ENCODE measurements at regions not wholly inside any gene's neighbourhood (a gene's known extent, or its start where the extent isn't known, plus 50 kb on each side); places are given as distances from the start of the nearest gene placed in this dataset.

GRCh38 chr2:67246791-67247190 lies 150.3 kb upstream of the ETAA1 start:
- no peak for DNase-seq

DNA sequence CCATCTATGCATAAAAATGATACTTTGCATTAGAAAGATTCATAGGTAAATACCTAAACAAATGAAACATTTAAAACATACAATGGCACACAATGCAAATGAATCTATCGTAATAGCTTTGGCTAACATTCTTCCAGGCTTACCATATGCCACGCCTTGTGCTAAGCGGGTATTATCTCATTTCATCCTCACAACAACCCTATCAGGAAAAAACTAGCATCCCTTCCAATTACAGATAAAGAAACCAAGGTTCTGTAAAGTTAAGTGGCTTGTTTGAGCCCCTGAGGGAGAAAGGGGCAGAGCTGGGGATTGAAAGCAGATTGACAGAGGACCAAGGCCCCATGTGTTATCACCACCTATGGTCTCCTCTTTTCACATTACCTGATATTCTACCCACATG lies 145.4 kb upstream of the ETAA1 start:
- DNase-seq, result no peak

DNA sequence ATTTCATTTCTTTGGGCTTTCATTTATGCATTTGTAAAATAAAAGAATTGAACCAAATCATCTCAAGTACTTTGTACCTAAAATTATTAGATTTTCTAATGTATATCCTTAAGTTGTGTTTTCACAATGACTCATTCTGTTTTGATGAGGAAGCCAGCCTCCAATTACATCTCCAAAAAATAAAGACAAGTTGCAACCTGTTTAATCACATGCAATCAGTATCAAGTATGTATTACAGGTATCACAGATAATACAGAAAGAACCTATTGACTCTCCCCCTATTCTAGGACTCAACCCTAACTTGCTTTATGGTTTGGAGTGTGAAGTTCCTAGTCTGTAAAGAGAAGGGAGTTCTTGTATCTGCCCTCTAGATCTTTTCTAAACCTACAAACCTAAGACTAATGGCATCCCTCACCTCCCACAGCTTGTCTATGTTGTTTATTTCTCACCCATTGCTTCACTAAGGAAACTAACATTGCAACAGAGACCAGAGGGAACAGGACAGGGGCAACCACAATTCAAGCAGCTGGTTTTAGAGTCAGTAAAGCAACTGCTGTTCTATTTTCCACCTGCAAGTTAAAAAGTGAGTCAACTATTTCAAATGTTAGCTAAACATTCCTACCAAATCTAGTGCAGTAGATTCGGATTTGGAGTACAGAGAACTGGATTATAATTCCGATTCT lies 141.1 kb upstream of the ETAA1 start:
- no peak for DNase-seq

DNA sequence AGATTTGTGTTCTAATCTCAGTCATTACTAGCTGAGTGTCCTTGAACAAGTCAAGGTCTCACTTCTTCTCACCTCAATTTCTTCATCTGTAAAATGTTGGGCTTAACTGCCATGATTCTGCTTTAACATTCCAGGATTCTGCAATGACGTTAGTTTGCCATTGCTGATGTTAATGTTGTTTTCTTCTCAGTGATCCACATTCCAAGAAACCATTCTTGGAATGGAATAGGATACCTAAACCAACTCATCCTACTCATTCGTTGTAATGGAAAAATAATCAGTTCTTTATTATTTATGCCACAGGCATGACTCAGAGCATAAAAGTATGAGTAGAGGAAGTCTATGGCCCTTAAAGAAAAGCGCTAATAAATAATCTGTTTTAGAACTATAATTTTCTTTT lies 140.2 kb upstream of the ETAA1 start:
- DNase-seq, result no peak

GRCh38 chr2:67258122-67258521 lies 139.0 kb upstream of the ETAA1 start:
- no peak for DNase-seq

- no peak for DNase-seq
Observed at GRCh38 chr2:67258831-67259230, 138.3 kb upstream of the ETAA1 start.

GRCh38 chr2:67259556-67260342 lies 137.4 kb upstream of the ETAA1 start:
- no peak for DNase-seq

DNA sequence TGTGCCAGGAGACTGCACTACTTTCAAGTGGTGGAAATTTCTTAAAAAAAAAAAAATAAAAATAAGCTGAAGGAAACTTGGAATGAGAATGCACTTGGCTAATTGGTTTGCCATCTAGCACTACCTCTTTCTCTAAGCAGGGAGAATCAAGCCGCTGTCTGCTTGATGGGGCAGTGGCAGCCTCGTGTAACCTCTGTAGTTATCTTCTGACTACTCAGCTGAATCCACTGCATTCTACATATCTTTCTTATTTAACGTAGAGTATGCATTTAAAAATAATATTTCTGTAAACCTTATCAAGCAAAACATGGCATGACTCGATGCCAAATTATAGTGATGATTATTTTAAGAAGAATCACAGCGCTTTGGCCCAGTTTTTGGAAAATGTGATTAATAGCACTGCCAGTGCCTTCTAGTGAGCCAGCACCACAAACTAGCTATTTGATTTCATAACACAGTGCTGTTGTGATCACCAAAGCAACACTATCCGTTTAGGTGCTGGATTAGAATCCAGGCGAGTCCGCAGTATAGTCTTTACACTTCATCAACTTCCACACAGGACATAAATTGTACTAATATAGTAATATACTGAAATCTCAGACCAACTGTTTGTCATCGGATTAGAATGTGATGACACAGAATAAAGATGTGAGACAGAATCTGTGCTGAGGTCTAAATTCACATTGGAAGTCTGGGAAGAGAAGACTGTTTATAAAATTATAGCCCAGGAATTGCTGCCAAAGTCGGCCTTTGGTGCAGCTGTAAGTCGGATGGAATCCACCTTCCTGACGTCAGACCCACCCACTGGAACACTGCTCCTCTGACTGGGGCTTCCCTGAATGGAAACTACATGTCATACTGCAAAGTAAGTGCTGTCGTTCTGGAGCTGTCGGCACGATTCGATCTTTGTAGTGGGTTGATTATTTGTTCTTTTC lies 136.5 kb upstream of the ETAA1 start:
- DNase-seq, result no peak

DNA sequence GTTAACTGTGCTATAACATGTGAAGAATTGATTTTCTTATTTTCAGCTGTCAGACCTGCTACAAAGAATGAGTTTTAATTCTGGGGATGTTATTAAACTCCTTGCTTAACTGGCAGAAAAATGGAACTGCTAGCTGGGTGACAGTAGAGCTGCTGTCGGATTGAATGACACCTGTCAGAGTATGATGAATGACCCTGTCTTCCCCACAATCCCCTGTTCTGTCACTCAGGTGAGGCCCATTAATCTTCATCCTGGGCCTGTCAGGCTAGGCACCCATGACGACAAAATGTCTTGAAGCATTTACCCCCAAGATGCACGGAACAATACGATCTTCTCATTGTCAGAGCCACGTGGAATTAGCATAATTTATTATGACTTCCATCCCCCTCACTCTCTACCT lies 129.9 kb upstream of the ETAA1 start:
- DNase-seq, result no peak

DNA sequence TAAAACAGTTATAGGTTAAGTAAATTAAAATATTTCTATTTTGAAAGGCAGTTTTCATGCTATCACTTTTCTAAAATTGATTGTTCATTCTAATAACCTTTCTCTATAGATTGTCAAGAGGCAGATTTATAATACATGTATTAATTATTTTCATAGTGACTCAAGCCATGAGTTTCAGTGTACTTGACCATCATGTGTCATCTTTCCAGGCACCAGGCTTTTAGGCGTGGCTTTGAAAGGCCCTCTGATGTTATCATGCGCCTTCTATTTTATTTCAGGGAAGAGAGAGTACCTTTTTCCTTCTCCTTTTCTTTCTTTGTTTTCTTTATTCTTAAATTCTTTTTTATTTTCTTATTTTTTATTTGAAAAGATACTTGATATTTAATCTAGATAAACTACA lies 128.3 kb upstream of the ETAA1 start:
- DNase-seq, result no peak

DNA sequence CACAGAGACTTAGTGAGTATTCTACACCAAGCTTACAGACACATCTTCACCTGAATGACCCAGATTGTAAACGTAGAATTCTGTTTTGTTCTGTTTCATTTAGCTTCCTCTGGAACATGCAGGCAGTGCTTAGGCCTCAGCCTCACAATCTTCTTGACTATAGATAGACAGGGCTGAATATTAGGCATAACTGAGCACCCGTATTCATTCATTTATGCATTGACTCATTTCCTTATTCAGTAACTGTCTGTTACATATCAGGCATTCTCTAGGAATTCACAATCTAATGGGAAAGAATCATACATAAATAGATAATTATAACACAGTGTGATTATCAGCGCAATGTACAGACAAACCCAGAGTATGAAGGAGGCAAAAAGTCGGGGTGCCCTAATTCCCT lies 124.9 kb upstream of the ETAA1 start:
- no peak for DNase-seq

DNA sequence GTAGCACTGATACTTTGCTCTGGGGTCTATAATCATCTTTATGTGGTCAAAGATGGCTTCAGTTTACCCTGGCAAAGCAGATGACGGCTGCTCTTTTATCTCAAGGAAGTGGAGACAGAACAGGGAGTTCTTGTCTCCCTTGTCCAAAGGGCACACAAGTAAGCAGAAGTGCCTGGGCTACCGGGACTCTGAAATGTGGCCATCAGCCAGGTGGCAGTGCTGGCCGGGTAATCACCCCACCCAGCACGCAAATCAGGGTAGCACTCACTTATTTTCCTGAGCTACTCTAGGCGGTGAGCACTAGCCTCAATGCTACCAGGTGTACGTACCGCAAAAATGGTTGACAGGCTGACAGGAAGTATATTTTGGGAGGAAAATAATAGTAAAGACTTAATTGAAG lies 119.7 kb upstream of the ETAA1 start:
- no peak for DNase-seq

DNA sequence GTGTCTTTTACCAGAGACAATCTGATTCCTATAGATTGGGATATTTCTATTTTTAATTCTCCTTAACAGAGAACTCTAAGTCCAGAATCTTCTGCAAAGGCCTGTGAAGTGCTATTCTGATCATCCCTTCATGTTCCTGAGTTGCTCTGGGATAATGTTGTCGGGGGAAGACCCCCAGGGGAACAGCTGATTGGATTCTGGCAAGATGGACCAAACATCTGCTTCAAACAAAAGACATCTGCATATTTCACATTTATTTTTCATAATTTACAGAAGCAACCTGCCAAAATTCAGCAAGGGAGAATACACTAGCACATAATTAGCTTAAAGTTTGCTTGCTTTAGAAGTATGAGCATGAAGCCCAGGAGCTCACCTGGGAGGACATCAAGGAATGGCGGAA lies 116.0 kb upstream of the ETAA1 start:
- DNase-seq, result no peak

DNA sequence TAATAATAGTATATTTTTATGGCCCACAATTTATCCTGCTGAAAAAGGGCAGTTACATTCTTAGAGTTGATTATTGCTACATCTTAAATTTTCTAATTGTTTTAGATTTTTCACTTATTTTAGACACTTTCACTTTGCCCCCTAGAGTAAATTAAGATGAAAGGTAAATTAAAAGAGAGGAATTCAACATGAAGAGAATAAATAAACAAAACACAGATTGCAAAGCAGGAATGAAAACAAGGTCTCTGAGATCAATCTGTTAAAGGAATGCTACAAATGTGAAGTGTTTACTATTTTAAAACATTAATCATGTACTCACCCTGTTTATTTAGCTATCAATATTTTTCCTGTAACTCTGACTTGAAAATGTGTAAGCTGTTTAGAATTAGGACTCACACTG lies 113.5 kb upstream of the ETAA1 start:
- DNase-seq, result no peak

GRCh38 chr2:67286981-67287759 lies 110.0 kb upstream of the ETAA1 start:
- no peak for DNase-seq

- no peak for DNase-seq
Observed at GRCh38 chr2:67289271-67289670, 107.9 kb upstream of the ETAA1 start.

DNA sequence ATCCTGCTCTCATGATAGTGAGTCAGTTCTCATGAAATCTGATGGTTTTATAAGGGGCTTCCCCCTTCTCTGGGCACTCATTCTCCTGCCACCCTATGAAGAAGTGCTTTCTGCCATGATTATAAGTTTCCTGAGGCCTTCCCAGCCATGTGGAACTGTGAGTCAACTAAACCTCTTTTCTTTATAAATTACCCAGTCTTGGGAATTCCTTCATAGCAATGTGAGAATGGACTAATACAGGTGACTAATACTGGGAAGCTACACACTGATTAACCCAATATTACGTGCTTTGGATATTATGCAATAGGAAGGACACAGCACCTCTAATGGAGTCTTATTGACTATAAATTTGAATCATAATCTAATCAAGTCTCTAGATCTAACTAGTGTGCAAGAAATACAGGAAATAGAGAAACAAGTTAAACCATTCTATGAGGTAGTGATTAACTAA lies 107.2 kb upstream of the ETAA1 start:
- DNase-seq, result no peak

DNA sequence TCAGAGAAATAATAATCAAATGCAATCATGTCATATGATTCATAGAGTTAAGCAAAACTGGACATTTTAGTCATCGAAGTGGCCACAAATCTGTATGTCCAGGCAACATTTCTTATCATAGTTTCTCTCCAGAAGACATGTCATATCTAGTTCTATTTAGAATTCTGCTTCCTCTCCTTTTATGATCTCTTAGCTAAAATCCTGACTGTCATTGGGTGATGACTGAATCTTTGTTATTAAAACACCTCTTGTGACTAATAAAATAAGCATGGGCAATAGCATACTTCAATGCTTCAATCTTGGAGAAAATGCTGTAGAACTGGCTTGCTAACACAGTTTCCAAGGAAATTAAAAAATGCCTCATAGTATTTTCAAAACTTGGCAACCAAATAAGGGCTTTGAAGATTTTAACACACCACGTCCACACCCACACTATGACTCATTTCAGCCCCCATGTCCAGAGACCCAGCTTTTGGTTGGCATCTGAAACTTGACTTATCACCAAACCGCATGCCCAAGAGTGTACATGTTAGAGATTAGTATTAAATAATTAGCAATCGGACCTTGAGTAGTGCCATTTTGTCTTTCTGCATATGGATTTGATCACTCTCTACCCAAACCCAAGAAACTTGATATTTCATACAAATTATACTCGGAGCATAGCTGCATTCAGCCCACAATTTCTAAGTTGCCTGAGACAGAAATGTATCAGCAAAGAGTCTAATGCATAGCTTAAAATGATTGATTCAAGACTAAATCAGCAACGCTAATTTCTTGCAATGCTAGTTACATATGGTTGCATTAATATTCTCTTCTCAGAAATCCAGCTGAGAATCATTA lies 106.5 kb upstream of the ETAA1 start:
- no peak for DNase-seq

DNA sequence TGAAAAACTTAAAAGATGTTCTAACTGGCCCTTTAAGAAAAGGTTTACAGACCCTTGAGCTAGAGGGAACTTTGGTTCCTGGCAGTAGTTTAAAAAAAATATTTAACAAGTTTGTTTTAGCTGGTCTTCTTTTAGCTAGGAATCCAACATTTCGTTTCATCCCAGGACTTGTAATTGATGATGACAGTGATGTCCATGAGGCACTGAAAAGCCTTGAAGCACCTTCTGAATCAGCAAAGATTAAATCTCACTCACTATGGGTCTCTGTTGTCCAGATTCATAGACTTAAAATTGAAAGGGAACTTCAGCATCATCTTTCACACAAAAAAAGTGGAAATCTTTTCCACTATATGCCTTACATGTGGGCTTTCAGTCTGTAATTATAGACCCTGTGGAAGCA lies 102.9 kb upstream of the ETAA1 start:
- DNase-seq, result no peak

- DNase-seq, result no peak
Observed at GRCh38 chr2:67295406-67295805, 101.7 kb upstream of the ETAA1 start.

- no peak for DNase-seq
Observed at GRCh38 chr2:67295851-67296250, 101.3 kb upstream of the ETAA1 start.
